Body of pancreas (tissue), 4 donors: ENCODE measurements at regions not wholly inside any gene's neighbourhood (a gene's known extent, or its start where the extent isn't known, plus 50 kb on each side); places are given as distances from the start of the nearest gene placed in this dataset.

Experiments used
- POLR2A ChIP-seq, 3 donors: fragments of 450-650 bp; IDR thresholded peaks; one replicate each; pipeline ENCODE4 v1.6.1; 2016; ENCODE audit warnings: antibody characterized with exemption in 3 of 3, mild to moderate bottlenecking in 2 of 3
- TF ChIP-seq, protein P1 (sequence below), 7 experiments: fragments of 450-650 bp in 4 of 7; fragments of 200-600 bp in 3 of 7; sonication (generic) in 3 of 7; IDR thresholded peaks; one replicate each; pipeline ENCODE4 v1.5.1; 2016 to 2019; ENCODE audit warnings: antibody characterized with exemption in 7 of 7

DNA sequence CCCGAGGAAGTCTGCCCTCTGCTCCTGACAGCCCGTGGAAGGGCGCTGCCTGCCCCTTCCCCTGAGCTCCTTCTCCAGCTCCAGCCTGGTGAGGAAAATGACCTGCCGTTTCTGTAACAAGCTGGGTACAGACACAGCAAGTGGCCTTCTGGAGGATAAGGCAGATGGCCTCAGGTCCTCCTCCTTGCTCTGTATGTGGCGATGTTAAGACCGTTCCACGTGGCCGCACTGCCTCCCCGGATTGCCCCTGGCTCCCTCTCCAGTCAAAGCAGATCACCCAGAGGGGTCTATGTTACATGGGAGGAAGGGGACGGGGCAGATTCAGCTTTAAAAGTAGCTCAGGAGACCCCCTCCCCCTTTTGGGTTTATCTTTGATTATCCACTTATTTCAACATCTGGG is 80.3 kb upstream of the GATB start:
- TF ChIP-seq, protein P1, sequence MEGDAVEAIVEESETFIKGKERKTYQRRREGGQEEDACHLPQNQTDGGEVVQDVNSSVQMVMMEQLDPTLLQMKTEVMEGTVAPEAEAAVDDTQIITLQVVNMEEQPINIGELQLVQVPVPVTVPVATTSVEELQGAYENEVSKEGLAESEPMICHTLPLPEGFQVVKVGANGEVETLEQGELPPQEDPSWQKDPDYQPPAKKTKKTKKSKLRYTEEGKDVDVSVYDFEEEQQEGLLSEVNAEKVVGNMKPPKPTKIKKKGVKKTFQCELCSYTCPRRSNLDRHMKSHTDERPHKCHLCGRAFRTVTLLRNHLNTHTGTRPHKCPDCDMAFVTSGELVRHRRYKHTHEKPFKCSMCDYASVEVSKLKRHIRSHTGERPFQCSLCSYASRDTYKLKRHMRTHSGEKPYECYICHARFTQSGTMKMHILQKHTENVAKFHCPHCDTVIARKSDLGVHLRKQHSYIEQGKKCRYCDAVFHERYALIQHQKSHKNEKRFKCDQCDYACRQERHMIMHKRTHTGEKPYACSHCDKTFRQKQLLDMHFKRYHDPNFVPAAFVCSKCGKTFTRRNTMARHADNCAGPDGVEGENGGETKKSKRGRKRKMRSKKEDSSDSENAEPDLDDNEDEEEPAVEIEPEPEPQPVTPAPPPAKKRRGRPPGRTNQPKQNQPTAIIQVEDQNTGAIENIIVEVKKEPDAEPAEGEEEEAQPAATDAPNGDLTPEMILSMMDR (IDR thresholded peaks at IDR 0.05), result no peak
- TF ChIP-seq POLR2A (IDR thresholded peaks at IDR 0.05), result no peak
